ENCODE measurements at regions not wholly inside any gene's neighbourhood (a gene's known extent, or its start where the extent isn't known, plus 50 kb on each side); places are given as distances from the start of the nearest gene placed in this dataset.

- DNase-seq, result no peak
Observed at GRCh38 chr1:112319371-112320040, 76.5 kb upstream of the CTTNBP2NL start.

- DNase-seq, result no peak
Observed at GRCh38 chr1:112320058-112320457, 76.0 kb upstream of the CTTNBP2NL start.

- DNase-seq, result no peak
Observed at GRCh38 chr1:112322018-112322417, 74.0 kb upstream of the CTTNBP2NL start.

- DNase-seq, result no peak
Observed at GRCh38 chr1:112322983-112323678, 72.9 kb upstream of the CTTNBP2NL start.

- DNase-seq, result no peak
Observed at GRCh38 chr1:112325504-112325903, 70.5 kb upstream of the CTTNBP2NL start.

- DNase-seq, result no peak
Observed at GRCh38 chr1:112328600-112328999, 67.4 kb upstream of the CTTNBP2NL start.

GRCh38 chr1:112332176-112333150, 63.6 kb upstream of the CTTNBP2NL start:
- no peak for DNase-seq

- DNase-seq, result no peak
Observed at GRCh38 chr1:112335351-112335750, 60.7 kb upstream of the CTTNBP2NL start.

GRCh38 chr1:112337028-112337531, 58.9 kb upstream of the CTTNBP2NL start:
- DNase-seq, result no peak

GRCh38 chr1:112341986-112342385, 54.0 kb upstream of the CTTNBP2NL start:
- no peak for DNase-seq

- peak; percentile 24 for DNase-seq
Observed at GRCh38 chr1:112342558-112342957, 53.5 kb upstream of the CTTNBP2NL start.

- no peak for DNase-seq
Observed at GRCh38 chr1:112344754-112345423, 51.1 kb upstream of the CTTNBP2NL start.
